HCEC 1CT (cell line): ENCODE measurements at regions not wholly inside any gene's neighbourhood (a gene's known extent, or its start where the extent isn't known, plus 50 kb on each side); places are given as distances from the start of the nearest gene placed in this dataset.

Source experiments
- DNase-seq: peaks from one replicate; pipeline ENCODE4 v3.0.0-alpha.2; 2017

DNA sequence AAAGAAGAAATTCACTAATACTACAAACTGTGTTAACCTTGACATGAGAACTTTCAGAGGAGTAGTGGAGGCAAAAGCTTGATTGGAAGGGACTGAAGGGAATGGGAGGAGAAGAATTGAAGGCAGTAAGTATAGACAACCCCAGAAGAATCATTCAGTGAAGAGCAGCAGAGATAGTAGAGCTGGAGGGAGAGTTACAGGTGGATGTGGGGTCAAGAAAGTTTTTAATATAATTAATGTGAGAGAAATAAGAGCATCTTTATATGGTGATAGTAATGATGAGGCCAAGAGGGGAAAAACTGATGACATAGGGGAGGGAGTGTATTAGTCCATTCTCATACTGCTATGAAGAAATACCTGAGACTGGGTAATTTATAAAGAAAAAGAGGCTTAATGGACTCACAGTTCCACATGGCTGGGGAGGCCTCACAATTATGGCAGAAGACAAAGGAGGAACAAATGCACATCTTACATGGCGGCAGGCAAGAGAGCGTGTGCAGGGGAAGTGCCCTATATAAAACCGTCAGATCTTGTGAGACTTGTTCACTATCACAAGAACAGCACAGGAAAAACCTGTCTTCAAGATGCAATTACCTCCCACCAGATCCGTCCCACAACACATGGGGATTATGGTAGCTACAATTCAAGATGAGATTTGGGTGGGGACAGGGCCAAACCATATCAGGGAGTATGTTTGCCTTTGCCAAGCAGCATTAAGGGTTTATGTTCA, 88.3 kb upstream of the PIK3CG start:
- DNase-seq = no peak

DNA sequence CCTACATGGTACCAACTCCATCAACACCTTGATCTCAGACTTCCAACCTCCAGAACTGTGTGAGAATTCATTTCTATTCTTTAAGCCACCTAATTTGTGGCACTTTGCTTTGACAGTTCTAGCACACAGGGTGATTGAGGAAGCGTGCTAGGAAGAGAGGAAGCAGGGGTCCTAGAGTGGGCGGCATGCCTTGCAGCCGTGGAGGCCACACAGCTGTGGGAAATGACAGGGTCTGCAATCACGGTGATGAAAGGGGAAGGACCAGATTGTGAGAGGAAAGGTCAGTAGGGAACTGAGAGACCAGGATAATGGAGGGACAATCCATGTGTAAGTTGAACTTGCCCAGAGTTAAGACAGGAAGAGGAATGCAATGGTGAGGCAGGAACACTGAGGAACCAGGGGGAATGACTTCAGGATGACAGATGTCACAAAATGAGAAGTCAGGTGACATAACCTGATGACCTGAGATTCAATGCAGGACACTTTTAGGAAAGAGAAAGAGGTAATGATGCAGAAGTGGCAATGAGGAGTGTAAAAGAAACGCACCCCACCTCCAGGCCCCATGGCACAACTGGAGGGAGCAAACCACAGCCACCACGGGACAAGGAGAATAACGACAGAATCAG, 87.3 kb upstream of the PIK3CG start:
- DNase-seq = no peak

DNA sequence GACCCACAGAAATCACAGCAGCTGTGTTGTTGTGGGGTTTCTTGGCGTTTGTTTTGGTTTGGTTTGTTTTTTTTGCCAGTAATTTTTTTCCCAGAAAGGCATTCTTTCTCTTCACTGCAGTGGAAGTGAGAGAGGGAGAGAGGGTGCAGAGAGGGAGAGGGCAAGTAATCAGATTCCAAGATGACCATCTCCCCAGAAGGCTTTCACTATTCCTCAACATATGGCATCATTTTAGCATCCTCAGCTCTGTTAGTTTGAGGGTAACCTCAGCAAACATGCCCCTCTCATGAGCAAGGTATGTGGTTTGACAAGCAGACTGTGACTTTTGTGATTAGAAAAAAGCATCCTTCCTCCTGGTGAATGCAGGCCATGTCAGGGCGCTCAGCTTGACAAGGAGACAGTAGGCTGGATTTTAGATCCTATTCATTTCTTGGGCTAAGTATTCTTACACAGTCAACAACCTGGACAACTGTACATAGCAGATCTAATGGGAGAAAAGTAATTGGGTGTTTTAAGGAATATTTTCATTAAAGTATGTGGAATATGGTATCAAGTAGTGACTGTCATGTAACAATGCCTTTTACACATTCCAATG, 86.3 kb upstream of the PIK3CG start:
- no peak for DNase-seq

DNA sequence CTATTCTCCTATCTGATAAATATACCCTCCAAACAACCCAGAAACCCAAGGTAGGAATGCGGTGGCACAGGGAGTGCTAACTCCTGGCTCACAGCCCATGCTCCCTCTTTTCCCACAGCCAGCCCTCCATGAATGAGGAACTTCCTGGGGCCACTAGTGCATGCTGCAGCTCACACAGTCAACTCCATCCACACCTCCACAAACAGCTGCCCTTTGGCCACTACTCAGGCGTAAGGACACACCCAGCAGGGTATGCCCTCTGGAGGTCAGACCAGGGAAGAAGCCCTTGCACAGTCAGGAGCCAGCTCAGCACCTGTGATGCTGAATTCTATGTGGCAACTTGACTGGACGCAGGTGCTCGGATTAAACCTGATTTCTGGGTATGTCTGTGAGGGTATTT, 85.2 kb upstream of the PIK3CG start:
- no peak for DNase-seq

DNA sequence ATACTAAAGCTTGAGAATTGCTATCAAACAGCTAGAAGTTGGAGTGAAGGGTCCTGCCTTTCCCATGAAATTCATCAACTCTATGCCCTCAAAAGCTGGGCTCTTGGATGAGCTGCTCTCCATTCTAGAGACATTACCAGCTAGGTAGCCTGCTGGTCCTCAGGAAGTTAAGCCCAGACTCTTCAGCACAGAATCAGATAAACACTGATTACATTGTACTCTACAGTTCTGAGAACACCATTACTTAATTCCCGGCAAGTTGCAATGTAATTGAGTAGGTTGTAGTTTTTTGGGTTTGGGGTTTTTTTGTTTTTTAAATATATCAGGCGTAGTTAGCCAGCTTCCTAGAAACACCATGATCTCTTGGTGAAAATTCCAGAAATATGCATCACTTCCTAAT, 84.1 kb upstream of the PIK3CG start:
- no peak for DNase-seq

DNA sequence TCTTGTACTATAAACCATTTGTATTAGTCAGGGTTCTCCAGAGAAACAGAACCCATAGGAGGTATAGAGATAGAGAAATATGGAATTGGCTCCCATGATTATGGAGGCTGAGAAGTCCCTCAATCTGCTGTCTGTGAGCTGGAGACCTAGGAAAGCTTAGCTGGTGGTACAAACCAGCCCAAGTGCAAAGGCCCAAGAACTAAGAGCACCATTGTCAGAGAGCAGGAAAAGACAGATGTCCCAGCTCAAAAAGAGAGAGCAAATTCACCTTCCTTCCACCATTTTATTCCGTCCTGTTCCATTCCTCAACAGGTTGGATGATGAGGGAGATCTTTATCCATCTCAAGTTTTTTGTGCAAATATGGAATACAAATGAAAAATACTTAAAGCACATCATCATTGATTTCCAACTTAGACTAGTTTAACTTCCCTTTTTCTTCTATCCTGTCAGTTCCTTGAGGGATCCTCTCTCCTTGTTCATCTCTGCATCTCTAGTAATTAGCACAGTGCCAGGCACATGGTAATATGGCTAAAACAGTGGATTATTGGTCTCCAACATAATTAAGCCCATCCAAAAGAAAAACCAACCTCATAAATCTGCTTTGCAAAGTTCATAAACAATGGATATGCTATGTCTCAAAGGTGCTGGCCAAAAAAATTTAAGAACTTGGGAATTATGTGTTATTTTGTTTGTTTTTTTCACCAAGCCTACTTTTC, 83.1 kb upstream of the PIK3CG start:
- DNase-seq = no peak

DNA sequence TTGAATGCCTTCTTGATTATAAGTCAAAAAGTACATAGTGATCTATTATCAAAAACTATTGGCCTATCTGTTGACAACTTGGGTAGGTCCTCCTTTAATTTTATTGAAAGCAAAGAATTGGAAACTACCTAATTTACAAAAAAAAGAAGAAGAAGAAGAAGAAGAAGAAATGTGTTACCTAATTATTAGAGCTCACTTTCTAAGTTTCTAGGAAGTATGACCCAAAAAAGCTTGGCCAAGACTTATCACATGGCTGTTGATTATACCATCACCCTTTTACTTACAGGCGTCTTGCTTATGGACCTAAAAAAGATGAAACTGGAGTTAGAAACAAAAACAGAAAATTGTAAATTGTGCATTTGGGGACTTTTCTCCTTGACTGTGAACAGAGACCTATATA, 81.8 kb upstream of the PIK3CG start:
- DNase-seq = no peak

DNA sequence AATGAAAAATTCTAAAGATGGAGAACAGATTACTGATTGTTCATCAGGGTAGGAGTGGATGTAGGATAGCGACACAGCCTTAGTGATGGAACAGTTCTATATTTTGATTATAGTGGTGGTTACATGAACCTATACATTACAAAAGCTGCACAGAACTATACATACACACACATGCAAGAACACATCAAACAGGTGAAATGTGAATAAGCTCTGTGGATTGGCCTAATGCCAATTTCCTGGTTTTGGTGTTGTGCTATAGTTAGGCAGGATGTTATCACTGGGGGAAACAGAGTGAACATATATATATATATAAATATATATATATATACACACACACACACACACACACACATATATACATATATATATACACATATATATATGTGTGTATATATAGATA, 76.4 kb upstream of the PIK3CG start:
- no peak for DNase-seq

DNA sequence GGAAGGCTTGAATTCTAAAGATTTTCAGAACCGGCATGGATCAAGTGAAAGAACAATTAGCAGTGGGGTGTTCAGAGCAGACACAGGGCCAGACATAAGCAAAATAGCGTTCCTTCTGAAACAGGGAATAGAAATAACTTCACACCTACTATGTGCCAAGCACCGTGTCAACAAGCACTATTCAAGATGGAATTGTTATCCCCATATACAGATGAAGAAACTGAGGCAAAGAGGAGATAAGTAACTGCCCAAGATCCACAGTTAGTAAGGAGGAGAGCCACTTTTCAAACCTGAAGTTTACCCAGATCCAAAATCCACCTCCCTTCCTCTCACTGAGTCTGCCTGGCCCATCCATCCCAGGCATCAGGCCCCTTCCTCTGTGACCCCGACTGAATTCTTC, 73.6 kb upstream of the PIK3CG start:
- DNase-seq = no peak

DNA sequence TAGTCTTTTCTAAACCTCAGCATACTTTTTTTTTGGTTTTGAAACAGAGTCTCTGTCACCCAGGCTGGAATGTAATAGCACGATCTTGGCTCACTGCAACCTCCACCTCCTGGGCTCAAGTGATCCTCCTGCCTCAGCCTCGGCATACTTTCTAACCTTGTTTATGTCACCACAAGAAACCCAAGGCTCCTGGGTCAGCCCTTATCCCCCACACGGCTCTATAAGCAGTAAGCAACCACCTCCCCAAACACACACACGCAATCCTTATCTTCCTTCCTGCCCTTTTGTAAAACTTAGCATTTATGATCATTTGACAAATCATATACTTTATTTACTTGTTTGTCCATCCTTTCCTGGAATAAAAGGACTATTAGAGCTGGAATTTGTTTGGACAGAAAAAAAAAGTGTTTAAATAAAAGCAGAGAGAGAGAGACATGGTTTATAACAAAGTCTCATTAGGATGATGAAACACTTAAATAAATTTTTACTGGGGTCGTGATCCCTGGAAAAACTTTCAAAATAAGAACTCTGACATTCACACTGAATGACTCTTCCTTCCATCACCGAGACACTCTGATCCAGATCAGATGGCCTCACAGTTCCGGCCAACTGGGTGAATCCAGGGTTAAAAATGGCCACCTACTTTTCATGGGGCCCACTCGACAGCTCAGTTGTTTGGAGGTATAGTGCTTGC, 72.7 kb upstream of the PIK3CG start:
- peak; percentile 60 for DNase-seq

DNA sequence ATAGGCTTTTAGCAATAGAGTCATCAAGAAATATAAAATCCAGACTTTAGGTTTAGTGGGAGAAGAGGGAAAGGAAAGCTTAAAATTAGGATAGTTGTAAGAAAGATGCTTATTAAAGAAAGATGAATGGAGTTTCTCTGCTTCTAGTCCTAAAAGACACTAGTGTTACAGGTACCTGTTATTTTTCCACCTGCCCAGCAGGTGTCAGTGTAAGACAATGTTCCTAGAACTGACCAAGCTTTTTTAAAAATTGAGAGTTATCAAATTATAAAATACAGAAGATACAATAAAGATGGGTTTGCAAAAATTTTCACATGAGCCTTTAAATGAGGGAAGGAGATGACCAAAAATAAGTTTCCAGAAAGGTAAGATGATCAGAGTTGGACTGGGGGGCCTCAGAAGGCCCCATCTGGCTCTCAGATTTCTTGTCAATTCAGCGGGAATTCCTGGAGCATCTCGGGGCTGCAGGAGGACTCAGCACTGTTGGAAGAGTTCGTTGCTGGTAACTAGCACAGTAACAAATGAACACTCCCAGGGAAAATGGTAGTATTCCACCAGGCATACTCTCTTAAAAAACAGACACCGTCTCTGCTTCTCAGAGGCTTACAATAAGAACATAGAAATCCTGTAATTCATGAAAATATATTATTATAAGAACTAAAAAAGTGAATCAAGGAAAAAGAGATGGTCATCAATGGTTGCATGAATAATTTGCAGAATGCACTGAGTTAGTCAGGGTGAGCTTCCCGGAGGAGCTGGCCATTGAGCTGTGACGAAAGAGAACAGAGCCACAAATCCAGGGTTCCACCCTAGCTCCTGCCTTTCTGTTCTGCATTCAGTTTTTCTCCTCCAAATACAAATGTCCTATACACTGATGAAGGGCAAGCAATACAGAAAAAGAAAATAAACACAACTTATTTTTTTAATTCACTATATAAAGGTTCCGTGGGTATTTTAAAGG, 71.8 kb upstream of the PIK3CG start:
- no peak for DNase-seq

DNA sequence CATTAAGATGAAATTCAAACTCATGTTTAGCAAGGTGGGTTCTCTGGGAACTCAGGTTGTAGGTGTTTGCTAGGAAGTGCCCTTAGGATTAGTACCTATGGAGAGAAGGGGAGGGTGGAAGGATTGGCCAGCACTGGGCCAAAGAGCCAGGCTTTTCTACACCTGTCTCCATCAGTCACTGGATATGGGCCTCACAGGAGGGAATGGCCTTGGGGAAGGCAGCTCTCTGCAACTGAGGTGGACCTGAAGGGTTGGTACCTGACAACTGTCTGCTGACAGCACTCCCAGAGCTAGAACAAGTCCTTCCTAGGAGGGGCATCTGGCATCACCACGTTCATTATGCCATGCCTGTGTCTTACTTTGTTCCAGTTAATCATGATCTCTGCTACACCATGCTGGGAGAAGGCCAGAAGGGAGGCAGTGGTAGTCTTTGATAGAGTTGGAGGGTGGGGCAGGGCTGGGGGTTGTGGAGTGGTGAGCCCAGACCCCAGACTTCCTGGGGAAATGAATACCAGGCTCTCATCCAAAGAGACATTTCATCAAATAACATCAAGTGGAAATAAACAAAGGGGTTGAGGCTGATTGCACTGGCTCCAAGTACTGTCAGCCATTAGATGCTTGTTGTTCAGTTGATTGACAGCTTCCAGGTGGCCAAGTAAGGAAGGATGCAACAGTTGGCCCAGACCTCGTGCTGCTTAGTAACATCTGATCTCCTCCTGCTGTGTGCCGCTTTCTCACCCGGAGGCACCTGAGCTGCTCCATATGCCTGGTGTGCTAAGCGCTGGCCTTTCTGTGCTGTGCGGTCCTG, 70.6 kb upstream of the PIK3CG start:
- DNase-seq = no peak

DNA sequence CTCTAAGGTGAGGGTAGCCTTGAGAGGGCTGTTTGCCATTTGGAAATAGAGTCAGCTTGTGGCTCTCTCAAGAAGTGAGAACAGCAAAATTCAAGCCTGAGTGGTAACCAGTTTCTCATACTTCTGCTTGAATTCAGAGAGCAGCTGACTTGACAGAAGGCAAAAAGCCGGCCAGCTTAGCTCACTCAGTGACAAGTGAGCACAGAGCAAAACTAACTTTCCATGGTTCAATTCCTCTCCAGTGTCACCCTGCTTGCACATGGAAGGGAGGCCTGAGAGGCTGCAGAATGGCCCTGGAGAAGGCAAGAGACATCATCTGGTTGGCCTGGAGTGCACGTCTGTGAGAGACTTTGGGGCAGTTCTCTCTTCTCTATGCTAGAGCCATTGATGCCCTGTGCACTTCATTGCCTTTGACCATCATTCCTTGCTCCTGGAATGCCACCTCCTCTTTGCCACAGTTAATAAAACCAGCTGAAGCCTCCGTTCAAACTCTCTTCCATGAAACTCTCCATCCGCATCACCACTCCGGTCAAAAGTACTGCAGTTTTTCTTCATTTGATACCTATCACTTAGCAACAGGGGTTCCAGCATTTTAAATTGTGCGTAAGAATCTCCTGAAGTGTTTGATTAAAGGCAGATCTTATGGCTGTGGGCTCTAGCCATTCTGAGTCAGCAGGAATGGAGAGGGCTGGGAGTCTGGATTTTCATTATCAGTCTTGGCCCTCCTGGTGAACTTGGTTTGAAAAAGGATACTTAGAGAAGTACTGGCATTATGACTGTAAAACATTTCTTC, 69.8 kb upstream of the PIK3CG start:
- no peak for DNase-seq

DNA sequence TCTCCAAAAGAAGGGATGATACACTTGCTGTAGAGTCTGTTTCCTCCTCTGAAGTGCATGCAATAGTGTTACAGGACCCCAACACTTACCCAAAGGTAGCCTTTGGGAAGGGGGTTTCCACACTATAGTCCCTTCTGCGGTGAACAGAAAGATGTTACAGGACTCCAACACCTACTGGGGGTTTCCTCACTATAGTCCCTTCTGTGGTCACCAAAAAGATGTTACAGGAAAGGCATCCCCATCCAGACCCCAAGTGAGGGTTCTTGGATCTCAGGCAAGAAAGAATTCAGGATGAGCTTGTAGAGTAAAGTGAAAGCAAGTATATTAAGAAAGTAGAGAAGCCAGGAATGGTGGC, 69.2 kb upstream of the PIK3CG start:
- DNase-seq = no peak

DNA sequence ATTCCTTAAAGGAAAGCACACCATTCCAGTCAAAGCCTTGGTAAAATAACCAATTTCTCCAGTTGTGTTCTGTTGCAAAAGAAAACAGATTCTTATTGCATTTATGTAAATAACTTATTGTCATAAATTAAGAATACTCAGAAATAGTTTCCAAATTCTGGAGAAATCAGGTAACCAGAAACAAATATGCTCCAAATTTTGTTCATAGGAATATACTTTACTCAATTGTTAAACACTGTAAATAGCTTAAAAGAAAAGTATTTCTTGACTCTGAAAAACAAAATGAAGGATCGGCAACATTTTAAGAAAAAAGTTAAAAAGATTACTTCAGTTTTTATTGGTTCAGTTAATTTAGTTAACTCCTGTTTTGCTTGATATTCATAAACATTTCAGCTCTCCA, 67.1 kb upstream of the PIK3CG start:
- DNase-seq = no peak

DNA sequence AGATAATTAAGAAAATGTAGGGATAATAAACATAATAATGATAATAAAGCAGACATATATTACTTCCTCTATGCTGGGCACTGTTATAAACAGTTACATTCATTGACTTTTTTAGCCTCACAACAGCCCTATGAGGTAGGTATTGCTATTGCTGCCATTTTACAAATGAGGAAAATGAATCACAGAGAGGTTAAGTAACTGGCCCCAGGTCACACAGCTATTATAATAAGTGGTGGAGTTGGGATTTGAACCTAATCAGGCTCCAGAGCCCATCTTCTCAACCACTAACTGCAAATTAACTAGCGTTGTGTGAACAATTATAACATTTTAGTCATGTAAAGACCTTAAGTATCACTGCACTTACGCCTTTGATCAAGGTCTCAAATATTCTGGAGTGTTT, 62.5 kb upstream of the PIK3CG start:
- no peak for DNase-seq

DNA sequence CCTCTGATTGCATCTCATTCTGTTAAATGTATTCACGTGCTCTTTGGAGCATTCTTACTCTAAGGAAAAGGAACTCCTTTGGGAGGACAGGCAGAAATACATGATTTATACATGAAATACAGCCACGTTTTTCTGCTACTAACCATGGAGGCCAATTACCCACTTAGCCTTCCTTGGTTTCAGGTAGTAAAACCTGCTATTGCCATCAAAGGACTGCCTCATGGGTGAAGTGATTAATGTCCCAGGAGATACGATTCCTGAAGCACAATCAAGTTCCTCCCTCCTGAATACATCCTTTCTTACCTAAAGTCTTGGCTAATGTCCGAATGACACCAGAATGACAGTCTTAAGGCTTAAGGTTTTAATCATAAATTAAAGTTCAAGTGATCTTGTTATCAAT, 58.5 kb upstream of the PIK3CG start:
- DNase-seq = no peak

DNA sequence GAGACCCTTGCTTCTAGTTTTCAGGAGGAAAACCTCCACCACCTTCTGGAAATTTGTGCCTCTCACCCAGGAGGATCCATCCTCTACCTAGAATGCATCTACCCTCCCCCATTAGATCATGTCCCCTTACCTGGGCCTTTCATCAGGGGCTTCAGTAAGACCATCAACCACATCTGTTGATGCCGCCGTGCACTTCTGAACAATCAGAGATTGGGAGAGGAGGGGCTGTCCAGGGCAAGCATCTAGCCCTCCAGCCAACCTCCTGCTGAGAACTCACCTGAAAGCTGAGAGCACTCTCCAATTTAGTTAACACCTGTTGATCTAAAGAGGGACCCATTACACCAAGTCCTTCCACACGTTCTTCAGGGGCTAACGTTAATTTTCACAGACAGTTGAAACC, 57.6 kb upstream of the PIK3CG start:
- no peak for DNase-seq

DNA sequence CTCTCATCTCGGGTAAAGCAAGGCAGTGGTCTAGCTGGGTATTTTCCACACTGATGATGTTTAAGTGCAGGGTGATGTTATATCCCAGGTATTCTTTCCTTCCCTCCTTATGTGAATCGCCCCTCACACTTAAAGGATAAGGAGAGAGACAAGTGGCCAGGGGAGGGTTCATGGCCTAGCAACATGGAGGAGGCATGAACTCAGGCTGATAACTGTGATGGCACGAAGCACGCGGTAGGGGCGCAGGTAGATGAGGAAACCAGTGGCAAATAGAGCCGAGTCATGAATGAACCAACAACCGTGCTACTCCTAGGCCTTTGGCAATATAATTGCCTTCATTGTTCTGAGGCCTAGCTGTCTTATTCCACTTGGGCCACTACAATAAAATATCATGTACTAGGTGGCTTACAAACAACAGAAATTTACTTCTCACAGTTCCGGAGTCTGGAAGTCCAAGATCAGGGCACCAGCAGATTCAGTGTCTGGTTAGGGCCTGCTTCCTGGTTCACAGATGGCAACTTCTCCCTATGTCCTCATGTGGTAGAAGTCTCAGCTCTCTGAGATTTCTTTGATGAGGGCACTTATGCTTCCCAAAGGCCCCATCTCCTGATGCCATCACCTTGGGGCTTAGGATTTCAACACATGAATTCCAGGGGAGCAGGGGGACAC, 56.0 kb upstream of the PIK3CG start:
- DNase-seq = no peak

DNA sequence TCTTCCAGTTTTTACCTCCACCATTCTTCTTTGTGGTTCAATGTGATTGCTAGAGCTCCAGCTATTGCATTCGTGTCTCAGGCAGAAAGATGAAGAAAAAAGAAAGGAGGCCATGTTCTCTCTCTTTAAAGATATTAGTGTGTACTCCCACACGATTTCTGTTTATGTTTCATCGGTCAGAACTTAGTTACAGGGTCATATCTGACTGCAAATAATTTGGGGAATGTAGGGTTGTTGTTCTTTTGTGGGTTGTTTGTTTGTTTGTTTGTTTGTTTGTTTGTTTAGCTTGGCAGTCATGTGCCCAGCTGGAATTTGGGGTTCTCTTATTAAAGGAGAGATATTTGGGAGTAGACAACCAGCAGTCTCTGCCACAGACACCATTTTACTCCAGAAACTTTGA, 53.6 kb upstream of the PIK3CG start:
- DNase-seq = no peak
